ENCODE measurements at regions not wholly inside any gene's neighbourhood (a gene's known extent, or its start where the extent isn't known, plus 50 kb on each side); places are given as distances from the start of the nearest gene placed in this dataset.

DNA sequence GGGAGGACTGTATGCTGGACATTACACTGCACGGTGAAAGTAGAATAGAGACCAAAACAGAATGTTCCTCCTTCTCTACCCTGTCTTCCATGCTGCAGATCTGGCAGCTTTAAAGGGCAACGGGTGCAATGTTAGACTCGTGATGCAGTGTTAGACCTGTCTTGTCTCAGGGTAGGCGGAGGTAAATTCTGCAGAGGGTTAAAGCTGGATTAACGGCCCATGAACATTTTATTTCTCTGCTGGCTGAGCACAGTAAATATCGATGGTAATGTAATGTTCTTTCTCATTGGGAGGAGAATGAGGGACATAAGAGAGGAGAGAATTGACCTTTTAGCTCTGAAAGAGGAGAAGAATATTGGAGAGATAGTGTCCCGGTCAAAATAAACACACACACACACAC, 178.9 kb downstream of the NMUR2 start:
- TF ChIP-seq, protein P1, sequence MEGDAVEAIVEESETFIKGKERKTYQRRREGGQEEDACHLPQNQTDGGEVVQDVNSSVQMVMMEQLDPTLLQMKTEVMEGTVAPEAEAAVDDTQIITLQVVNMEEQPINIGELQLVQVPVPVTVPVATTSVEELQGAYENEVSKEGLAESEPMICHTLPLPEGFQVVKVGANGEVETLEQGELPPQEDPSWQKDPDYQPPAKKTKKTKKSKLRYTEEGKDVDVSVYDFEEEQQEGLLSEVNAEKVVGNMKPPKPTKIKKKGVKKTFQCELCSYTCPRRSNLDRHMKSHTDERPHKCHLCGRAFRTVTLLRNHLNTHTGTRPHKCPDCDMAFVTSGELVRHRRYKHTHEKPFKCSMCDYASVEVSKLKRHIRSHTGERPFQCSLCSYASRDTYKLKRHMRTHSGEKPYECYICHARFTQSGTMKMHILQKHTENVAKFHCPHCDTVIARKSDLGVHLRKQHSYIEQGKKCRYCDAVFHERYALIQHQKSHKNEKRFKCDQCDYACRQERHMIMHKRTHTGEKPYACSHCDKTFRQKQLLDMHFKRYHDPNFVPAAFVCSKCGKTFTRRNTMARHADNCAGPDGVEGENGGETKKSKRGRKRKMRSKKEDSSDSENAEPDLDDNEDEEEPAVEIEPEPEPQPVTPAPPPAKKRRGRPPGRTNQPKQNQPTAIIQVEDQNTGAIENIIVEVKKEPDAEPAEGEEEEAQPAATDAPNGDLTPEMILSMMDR (IDR thresholded peaks at IDR 0.05), result no peak
- TF ChIP-seq POLR2A (IDR thresholded peaks at IDR 0.05), result no peak

All from esophagus squamous epithelium (tissue), 4 donors.